CD8-positive, alpha-beta memory T cell (primary cell): ENCODE measurements at regions not wholly inside any gene's neighbourhood (a gene's known extent, or its start where the extent isn't known, plus 50 kb on each side); places are given as distances from the start of the nearest gene placed in this dataset.

Experiments used
- CTCF ChIA-PET: fragments of 350-600 bp; sonication (Branson Sonifier 250); formaldehyde crosslinking; loops from one replicate; lab custom pipeline; 2021; ENCODE audit warnings: antibody characterized with exemption; lab: Charles Lee
- POLR2A ChIA-PET: fragments of 350-600 bp; sonication (Branson Sonifier 250); formaldehyde crosslinking; loops from one replicate; lab custom pipeline; 2021; ENCODE audit warnings: antibody characterized with exemption; lab: Charles Lee
- DNase-seq, 5 donors: peaks; one replicate each; pipeline versions ENCODE4 v3.0.0 to v3.0.0-alpha.2; 2020 to 2022; ENCODE audit warnings: mixed read lengths in 1 of 5
- H3K27ac ChIP-seq: one replicate; pipeline ENCODE4 v1.7.0; 2013; ENCODE audit warnings: low read depth, mild to moderate bottlenecking, low read length, moderate library complexity
- H3K27me3 ChIP-seq: 2 replicates; pipeline ENCODE4 v1.7.0; 2013; ENCODE audit warnings: low read length, mild to moderate bottlenecking; ENCODE audit not compliant: insufficient read depth, poor library complexity, severe bottlenecking
- H3K36me3 ChIP-seq: 2 replicates; pipeline ENCODE4 v1.7.0; 2013; ENCODE audit warnings: mild to moderate bottlenecking, low read length, moderate library complexity; ENCODE audit not compliant: insufficient read depth
- H3K4me1 ChIP-seq: 2 replicates; pipeline ENCODE4 v1.7.0; 2013; ENCODE audit warnings: mild to moderate bottlenecking, low read length, moderate library complexity; ENCODE audit not compliant: insufficient read depth
- H3K4me3 ChIP-seq: 2 replicates; pipeline ENCODE4 v1.7.0; 2013; ENCODE audit warnings: mild to moderate bottlenecking, low read length
- H3K9me3 ChIP-seq: 2 replicates; pipeline ENCODE4 v1.7.0; 2013; ENCODE audit warnings: mild to moderate bottlenecking, low read length
- H3K27ac Mint-ChIP-seq, 8 donors: one replicate each; pipeline ENCODE4 v1.8.0; 2020 to 2021; ENCODE audit warnings: mixed read lengths in 8 of 8, mild to moderate bottlenecking in 6 of 8, inconsistent platforms in 3 of 8, moderate library complexity in 3 of 8
- H3K27me3 Mint-ChIP-seq, 2 donors: one replicate each; pipeline ENCODE4 v1.8.0; 2020 to 2021; ENCODE audit warnings: mixed read lengths in 2 of 2, mild to moderate bottlenecking in 1 of 2, moderate library complexity in 1 of 2
- H3K36me3 Mint-ChIP-seq, 3 donors: one replicate each; pipeline ENCODE4 v1.8.0; 2020 to 2021; ENCODE audit warnings: mixed read lengths in 3 of 3, inconsistent platforms in 1 of 3, mild to moderate bottlenecking in 1 of 3
- H3K4me1 Mint-ChIP-seq, 3 donors: one replicate each; pipeline ENCODE4 v1.8.0; 2020 to 2021; ENCODE audit warnings: mixed read lengths in 3 of 3, inconsistent platforms in 1 of 3, mild to moderate bottlenecking in 1 of 3
- H3K4me3 Mint-ChIP-seq, 7 donors: one replicate each; pipeline ENCODE4 v1.8.0; 2020 to 2021; ENCODE audit warnings: mixed read lengths in 7 of 7, mild to moderate bottlenecking in 6 of 7, moderate library complexity in 4 of 7, inconsistent platforms in 2 of 7
- H3K9me3 Mint-ChIP-seq, 5 donors: one replicate each; pipeline ENCODE4 v1.8.0; 2020 to 2022; ENCODE audit warnings: mixed read lengths in 5 of 5, mild to moderate bottlenecking in 3 of 5, moderate library complexity in 2 of 5, inconsistent platforms in 1 of 5

DNA sequence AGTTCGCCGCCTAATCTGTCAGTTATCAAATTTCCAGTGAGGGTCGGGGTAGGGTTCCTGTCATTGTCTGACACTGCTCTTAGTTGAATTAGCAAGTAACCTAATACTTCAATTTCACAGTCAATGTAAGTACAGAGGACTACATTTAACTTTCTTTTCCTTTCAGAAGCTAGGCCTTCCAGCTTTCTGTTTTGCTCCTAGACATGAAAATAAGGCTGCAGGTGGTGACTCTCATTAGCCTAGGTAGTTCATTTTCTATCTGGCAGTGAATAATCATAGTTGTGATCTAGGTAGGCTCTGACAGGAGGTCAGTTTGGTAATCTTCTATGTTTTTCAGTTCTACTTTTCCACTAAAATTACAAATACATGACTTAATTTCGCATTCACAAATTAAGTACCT lies 783.1 kb downstream of the MRPL39 start:
- no peaks in the 10 kb centered on the region for H3K4me1 Mint-ChIP-seq
- H3K27ac Mint-ChIP-seq, result no peak overlapping the region
- H3K4me3 Mint-ChIP-seq, result no peak overlapping the region
- H3K27me3 Mint-ChIP-seq, result no peaks in the 10 kb centered on the region
- CTCF ChIA-PET, result no interaction called here
- Histone ChIP-seq H3K36me3 (no peaks in the 10 kb centered on the region), H3K27ac (no peak overlapping the region), H3K27me3 (no peaks in the 10 kb centered on the region), H3K9me3 (no peaks in the 10 kb centered on the region), H3K4me1 (no peaks in the 10 kb centered on the region), H3K4me3 (no peak overlapping the region)
- H3K36me3 Mint-ChIP-seq, result no peaks in the 10 kb centered on the region
- POLR2A ChIA-PET, result no interaction called here
- H3K9me3 Mint-ChIP-seq, result peaks cover 0 to 3% (median 0%) of the 10 kb centered on the region in 5 donors
- DNase-seq, result no peak

GRCh38 chr21:24823247-24823646 lies 784.0 kb downstream of the MRPL39 start:
- CTCF ChIA-PET, result no interaction called here

DNA sequence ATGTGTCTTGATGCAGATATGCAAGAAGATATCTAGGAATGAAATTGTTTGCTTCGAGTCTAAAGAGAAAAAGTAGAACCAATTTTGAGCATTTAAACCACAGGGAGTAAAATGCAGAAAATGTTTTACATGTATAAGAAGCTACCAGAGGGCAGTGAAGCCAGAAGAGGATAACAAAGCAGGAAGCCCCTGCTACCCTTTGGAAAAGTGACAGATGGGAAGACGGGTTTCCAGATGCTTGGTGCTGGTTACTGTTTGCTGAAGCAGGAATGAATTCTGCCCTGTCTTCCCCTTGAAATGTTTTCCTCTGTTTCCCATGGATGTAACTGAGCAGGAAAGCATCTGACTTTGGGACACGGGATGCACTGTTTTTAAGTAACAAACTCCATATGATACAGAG lies 822.2 kb downstream of the MRPL39 start:
- Mint-ChIP-seq H3K27me3 (no peaks in the 10 kb centered on the region), H3K9me3 (peaks cover 0 to 5% (median 2%) of the 10 kb centered on the region in 5 donors), H3K36me3 (no peaks in the 10 kb centered on the region), H3K4me3 (no peak overlapping the region), H3K4me1 (no peaks in the 10 kb centered on the region), H3K27ac (no peak overlapping the region)
- no peaks in the 10 kb centered on the region for H3K36me3 ChIP-seq
- H3K27me3 ChIP-seq, result no peaks in the 10 kb centered on the region
- H3K4me1 ChIP-seq, result no peaks in the 10 kb centered on the region
- no peaks in the 10 kb centered on the region for H3K9me3 ChIP-seq
- ChIA-PET POLR2A (no interaction called here), CTCF (no interaction called here)
- DNase-seq, result no peak
- no peak overlapping the region for H3K27ac ChIP-seq
- no peak overlapping the region for H3K4me3 ChIP-seq

More at GRCh38 chr21:24823247-24823646, 784.0 kb downstream of the MRPL39 start:
- Mint-ChIP-seq H3K27me3 (no peaks in the 10 kb centered on the region), H3K4me3 (peak overlapping the region in 2 of 7 donors; percentile 26 to 39), H3K4me1 (no peaks in the 10 kb centered on the region), H3K9me3 (peaks cover 0 to 3% (median 0%) of the 10 kb centered on the region in 5 donors), H3K27ac (no peak overlapping the region), H3K36me3 (no peaks in the 10 kb centered on the region)
- H3K4me1 ChIP-seq, result no peaks in the 10 kb centered on the region
- POLR2A ChIA-PET, result no interaction called here
- no peaks in the 10 kb centered on the region for H3K36me3 ChIP-seq
- DNase-seq, result no peak
- H3K4me3 ChIP-seq, result no peak overlapping the region
- no peak overlapping the region for H3K27ac ChIP-seq
- H3K9me3 ChIP-seq, result no peaks in the 10 kb centered on the region
- no peaks in the 10 kb centered on the region for H3K27me3 ChIP-seq

GRCh38 chr21:24781146-24781545 lies 826.1 kb downstream of the MRPL39 start:
- ChIA-PET CTCF (no interaction called here), POLR2A (no interaction called here)
- peaks cover 0 to 3% (median 0%) of the 10 kb centered on the region in 5 donors for H3K9me3 Mint-ChIP-seq
- Histone ChIP-seq H3K4me3 (no peak overlapping the region), H3K27me3 (no peaks in the 10 kb centered on the region), H3K4me1 (no peaks in the 10 kb centered on the region), H3K27ac (no peak overlapping the region), H3K9me3 (no peaks in the 10 kb centered on the region), H3K36me3 (no peaks in the 10 kb centered on the region)
- no peak overlapping the region for H3K4me3 Mint-ChIP-seq
- H3K27ac Mint-ChIP-seq, result no peak overlapping the region
- H3K27me3 Mint-ChIP-seq, result peaks cover 0 to 1% of the 10 kb centered on the region in 2 donors
- no peaks in the 10 kb centered on the region for H3K4me1 Mint-ChIP-seq
- DNase-seq, result no peak
- no peaks in the 10 kb centered on the region for H3K36me3 Mint-ChIP-seq

GRCh38 chr21:24759348-24760075 lies 847.8 kb downstream of the MRPL39 start:
- CTCF ChIA-PET, result no interaction called here
- POLR2A ChIA-PET, result no interaction called here
- Histone ChIP-seq H3K36me3 (no peaks in the 10 kb centered on the region), H3K4me1 (no peaks in the 10 kb centered on the region), H3K27ac (no peak overlapping the region), H3K4me3 (no peak overlapping the region), H3K27me3 (no peaks in the 10 kb centered on the region), H3K9me3 (no peaks in the 10 kb centered on the region)
- H3K4me1 Mint-ChIP-seq, result no peaks in the 10 kb centered on the region
- H3K36me3 Mint-ChIP-seq, result peaks cover 0 to 1% (median 0%) of the 10 kb centered on the region in 3 donors
- H3K27me3 Mint-ChIP-seq, result peaks cover 0 to 3% of the 10 kb centered on the region in 2 donors
- no peak overlapping the region for H3K27ac Mint-ChIP-seq
- H3K4me3 Mint-ChIP-seq, result no peak overlapping the region
- DNase-seq, result no peak
- peaks cover 0 to 4% (median 2%) of the 10 kb centered on the region in 5 donors for H3K9me3 Mint-ChIP-seq

DNA sequence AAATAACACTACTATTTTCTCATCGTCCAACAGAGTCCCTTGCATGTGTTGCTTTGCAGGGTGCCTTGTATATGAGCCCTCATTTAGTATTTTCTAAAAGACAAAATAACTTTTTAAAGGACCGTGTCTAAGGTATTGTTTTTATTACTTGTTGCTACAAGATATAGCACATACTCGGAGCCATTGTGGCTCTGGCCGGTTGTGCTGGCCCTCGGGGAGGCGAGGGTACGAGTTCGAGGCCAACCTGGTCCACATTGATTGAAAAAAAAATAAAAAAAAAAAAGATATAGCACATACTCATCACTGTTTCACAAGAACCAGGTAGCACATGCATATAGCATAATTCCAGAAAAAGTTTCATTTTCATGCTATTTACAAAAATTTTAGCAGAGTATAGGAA lies 869.2 kb downstream of the MRPL39 start:
- H3K9me3 ChIP-seq, result no peaks in the 10 kb centered on the region
- H3K4me3 ChIP-seq, result no peak overlapping the region
- H3K4me1 ChIP-seq, result no peaks in the 10 kb centered on the region
- no peaks in the 10 kb centered on the region for H3K4me1 Mint-ChIP-seq
- peaks cover 2 to 14% (median 5%) of the 10 kb centered on the region in 5 donors for H3K9me3 Mint-ChIP-seq
- no peak overlapping the region for H3K4me3 Mint-ChIP-seq
- H3K27ac ChIP-seq, result no peak overlapping the region
- H3K36me3 ChIP-seq, result no peaks in the 10 kb centered on the region
- ChIA-PET CTCF (no interaction called here), POLR2A (no interaction called here)
- no peaks in the 10 kb centered on the region for H3K27me3 Mint-ChIP-seq
- no peaks in the 10 kb centered on the region for H3K27me3 ChIP-seq
- no peaks in the 10 kb centered on the region for H3K36me3 Mint-ChIP-seq
- DNase-seq, result no peak
- no peak overlapping the region for H3K27ac Mint-ChIP-seq

GRCh38 chr21:24737296-24737850 lies 869.9 kb downstream of the MRPL39 start:
- H3K36me3 ChIP-seq, result no peaks in the 10 kb centered on the region
- no peaks in the 10 kb centered on the region for H3K27me3 ChIP-seq
- POLR2A ChIA-PET, result no interaction called here
- H3K27ac ChIP-seq, result no peak overlapping the region
- Mint-ChIP-seq H3K36me3 (no peaks in the 10 kb centered on the region), H3K27me3 (no peaks in the 10 kb centered on the region), H3K27ac (no peak overlapping the region), H3K4me3 (no peak overlapping the region), H3K9me3 (peaks cover 2 to 11% (median 5%) of the 10 kb centered on the region in 5 donors), H3K4me1 (no peaks in the 10 kb centered on the region)
- CTCF ChIA-PET, result no interaction called here
- H3K9me3 ChIP-seq, result no peaks in the 10 kb centered on the region
- DNase-seq, result no peak
- H3K4me1 ChIP-seq, result no peaks in the 10 kb centered on the region
- no peak overlapping the region for H3K4me3 ChIP-seq

DNA sequence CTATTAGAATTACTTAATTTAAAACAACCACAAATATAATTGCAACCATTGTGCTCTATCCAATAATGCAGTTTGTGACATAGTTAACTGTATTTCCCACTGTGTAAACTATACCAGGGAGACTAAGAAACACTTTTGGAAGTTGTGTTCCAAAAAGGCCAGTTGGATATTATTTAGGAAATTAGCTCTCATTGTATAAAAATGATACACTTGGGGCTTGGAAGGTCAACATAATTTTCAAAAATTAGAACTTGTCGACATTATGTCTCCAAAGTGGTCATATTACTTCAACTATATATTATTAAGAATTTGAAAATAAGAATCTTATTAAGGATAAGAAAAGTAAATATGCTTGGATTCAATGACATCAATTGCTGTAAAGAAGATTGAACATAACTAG lies 876.6 kb downstream of the MRPL39 start:
- no peaks in the 10 kb centered on the region for H3K36me3 ChIP-seq
- H3K27me3 Mint-ChIP-seq, result no peaks in the 10 kb centered on the region
- no peaks in the 10 kb centered on the region for H3K27me3 ChIP-seq
- no peak overlapping the region for H3K4me3 ChIP-seq
- H3K4me1 Mint-ChIP-seq, result no peaks in the 10 kb centered on the region
- no peak for DNase-seq
- H3K9me3 ChIP-seq, result no peaks in the 10 kb centered on the region
- H3K36me3 Mint-ChIP-seq, result no peaks in the 10 kb centered on the region
- H3K27ac Mint-ChIP-seq, result no peak overlapping the region
- ChIA-PET CTCF (no interaction called here), POLR2A (no interaction called here)
- no peak overlapping the region for H3K27ac ChIP-seq
- peaks cover 0 to under 1% (median 0%) of the 10 kb centered on the region in 5 donors for H3K9me3 Mint-ChIP-seq
- H3K4me1 ChIP-seq, result no peaks in the 10 kb centered on the region
- H3K4me3 Mint-ChIP-seq, result no peak overlapping the region
